HG03097 (cell line): ENCODE measurements at regions not wholly inside any gene's neighbourhood (a gene's known extent, or its start where the extent isn't known, plus 50 kb on each side); places are given as distances from the start of the nearest gene placed in this dataset.

Experiments used
- ATAC-seq: cut with Tn5 transposase; IDR thresholded peaks from one replicate; pipeline ENCODE4 v1.9.1; 2021; ENCODE audit not compliant: unreplicated experiment, low FRiP score

- ATAC-seq, result no peak
Observed at GRCh38 chr3:117721866-117722265, 1012.3 kb downstream of the TUSC7 start.

DNA sequence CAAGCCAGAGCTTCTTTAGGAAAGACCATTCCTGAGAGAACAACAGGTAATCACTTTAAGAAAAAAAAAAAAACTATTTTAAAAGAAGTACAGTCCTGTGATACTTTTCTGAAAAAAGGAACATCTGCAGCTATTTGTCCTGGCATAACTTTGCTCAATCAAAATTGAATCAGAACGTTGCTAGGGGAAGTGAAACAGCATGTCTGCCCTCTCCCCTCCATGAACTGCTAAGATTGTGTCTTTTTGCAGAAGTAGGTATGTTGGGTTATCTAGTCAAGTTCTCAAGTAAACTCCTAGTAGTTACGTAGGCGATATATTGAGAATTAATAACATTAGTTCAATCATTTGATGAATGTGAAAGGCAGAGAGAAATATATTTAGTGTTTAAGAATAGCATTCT is 1013.3 kb downstream of the TUSC7 start:
- no peak for ATAC-seq

GRCh38 chr3:117723825-117724224 is 1014.2 kb downstream of the TUSC7 start:
- no peak for ATAC-seq

GRCh38 chr3:117725314-117725713 is 1015.7 kb downstream of the TUSC7 start:
- ATAC-seq, result no peak

DNA sequence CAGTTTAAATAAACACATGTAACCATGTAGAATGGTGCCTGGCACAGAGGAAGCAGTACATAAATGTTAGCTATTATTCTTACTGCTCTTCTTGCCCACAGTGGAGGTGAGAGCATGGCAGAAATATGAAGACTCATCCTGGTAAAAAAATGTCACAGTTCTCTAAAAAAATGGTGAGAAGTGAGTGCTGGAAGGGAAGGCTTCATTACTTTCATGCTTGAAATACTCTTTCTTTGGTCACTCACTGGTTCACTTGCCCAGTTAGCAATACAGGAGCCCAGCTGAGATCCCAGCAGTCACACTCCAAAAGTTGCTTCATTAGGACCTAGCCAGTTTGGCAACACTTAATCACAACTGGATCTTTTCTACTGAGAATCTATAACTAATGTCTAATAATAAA is 1017.2 kb downstream of the TUSC7 start:
- ATAC-seq, result no peak

GRCh38 chr3:117728226-117728625 is 1018.6 kb downstream of the TUSC7 start:
- ATAC-seq, result no peak

DNA sequence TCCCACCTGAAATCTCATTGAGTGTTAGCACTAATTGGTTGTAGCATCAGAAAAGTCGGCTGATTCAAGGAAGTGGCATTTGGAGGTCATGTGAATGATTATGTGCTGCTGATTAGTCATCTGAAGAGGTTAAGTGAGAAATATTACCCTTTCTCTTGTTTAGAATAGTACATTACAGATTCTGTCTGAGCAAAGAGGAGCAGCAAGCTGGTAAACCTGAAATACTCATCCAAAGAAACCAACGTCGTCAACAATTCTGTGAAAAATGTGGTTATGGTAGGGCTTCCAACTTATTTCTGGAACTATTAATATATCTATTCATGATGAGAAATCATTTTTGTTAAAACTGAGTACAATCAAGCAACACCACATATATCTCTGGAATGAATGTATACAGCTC is 1024.9 kb downstream of the TUSC7 start:
- ATAC-seq, result no peak

DNA sequence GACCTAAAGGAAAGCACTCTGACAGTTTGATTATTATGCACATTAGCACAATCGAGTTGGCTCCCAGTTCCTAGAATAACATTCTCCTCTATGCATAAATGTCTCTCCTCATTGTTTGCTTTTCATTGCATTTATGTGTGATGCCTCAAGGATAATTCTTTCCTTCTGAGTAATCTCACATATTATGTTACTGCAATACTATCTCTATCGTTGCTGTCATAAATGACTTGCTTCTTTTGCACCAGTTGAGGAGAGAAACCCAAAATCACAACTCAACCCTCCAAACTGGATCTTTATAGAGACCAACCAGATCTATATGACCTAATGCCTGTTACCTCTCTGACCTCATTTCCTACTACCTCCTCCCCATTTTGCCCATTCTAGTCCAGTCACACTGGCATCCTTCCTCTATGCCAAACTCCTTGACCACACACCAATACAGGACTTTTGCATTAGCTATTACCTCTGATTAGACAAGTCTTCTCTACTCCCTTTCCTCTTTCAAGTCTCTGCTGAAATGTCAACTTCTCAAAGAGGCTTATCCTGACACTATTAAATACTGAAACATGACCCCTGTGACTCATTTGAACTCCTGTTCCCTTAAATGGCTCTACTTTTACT is 1026.0 kb downstream of the TUSC7 start:
- ATAC-seq, result no peak

- ATAC-seq, result no peak
Observed at GRCh38 chr3:117736846-117737245, 1027.3 kb downstream of the TUSC7 start.

DNA sequence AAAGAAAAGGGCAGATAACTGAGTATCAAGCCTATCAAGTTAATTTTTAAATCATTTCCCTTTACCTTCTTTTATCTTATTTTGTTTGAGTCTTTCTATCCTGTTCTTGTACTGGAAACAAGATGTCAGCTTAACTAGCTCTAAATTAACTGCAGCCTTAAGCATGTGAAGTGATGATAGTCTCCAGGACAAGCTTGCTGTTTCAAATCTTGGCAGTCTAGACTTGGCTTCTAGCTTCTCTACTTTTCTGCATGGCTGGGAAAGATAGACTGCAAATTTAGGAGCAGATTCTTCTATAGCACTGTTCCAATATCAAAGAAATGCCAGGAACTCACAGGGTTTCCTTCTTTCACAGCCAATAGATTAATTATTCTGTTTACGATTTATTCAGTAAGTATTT is 1034.4 kb downstream of the TUSC7 start:
- ATAC-seq, result no peak

GRCh38 chr3:117744935-117745334 is 1035.4 kb downstream of the TUSC7 start:
- no peak for ATAC-seq

DNA sequence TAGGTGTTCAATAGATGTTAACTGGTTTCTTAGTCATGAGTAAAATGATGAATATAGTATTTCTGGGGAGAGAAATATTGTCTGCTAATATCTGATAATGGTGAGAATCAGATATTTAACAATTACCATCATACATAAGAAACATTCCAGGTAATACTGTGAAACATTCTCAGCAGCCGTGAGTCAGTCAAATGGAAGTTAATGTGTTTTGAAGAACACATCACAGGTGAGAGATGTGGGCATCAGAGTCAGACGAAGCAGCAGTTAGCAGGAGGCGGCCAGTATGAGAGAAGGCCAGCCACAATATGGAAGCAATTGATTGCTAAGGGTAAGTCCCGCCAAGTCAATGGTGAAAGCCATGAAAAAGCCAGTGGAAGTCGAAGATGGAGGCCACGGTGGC is 1035.9 kb downstream of the TUSC7 start:
- ATAC-seq, result no peak

GRCh38 chr3:117746066-117746465 is 1036.5 kb downstream of the TUSC7 start:
- ATAC-seq, result no peak

DNA sequence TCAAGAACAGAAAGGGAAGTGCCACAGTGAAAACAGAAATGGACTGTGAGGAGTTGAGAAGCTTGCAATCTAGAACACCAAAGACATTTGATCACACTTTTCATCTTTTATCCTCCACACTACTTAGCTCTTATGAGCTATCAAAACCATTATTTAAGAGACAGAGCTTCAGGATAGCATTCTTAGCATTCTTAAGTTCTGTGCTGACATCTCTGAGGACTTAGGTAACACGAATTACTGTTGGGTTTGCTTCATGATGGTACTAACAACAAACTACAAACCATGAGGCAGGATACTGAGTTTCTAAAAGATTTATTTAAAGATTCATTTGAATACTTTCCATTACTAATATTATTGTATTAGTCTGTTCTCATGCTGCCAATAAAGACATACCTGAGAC is 1038.6 kb downstream of the TUSC7 start:
- no peak for ATAC-seq

- no peak for ATAC-seq
Observed at GRCh38 chr3:117750674-117751269, 1041.2 kb downstream of the TUSC7 start.

DNA sequence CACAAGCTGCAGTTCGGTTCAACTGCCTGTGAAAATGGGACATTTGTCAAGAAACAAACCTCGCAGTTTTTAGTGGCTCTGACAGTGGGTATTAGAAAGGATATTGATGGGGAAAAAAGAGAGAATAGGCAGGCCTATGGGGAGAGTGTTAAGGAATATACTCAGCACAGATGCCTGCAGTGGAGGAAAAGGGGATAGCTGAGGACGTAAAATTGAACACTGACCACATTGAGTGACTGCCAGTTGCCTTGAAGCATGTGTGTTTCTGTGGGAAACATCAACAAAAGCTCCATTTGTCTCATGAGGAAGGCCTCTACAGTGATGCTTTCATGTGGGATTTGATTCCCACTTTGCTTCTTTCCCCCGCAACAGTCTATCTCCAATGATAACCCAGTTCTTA is 1042.1 kb downstream of the TUSC7 start:
- no peak for ATAC-seq

- no peak for ATAC-seq
Observed at GRCh38 chr3:117752984-117753717, 1043.6 kb downstream of the TUSC7 start.

DNA sequence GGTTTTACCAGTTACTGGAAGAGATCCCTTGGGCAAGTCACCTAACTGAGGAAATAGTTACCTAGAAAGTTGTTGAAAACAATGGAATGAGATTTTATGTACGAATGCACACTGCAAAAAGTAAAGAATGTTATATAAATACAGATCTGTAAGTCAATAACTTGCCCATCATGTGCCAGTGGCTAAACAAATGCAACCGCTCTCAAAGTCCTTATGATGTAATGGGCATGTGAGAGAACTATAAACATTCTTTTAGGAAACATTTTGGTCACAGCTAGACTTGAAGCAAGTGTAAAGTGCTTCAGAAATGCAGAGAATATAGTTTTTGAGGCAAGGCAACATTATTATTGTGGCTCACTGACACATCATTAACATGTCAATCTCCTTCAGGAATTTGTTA is 1044.5 kb downstream of the TUSC7 start:
- ATAC-seq, result no peak

GRCh38 chr3:117754841-117755240 is 1045.3 kb downstream of the TUSC7 start:
- no peak for ATAC-seq

DNA sequence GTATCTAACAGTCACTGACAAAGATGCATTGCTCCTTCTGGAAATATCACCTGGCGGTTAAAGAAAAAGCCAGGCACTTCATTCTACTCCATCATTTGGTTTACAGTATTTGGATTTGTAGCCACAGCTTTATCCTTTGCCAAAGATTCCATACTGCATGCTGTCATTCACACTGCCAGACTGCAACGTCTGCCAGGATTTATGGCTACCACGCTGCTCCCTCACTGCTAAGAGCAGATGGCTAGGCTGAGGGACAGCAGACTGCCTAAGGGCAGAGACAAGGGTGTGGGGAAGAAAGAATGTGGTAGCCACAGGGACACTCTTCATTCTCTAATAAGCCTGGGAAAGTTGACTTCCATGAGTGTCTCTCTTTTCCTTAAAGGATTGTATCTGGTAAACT is 1047.0 kb downstream of the TUSC7 start:
- no peak for ATAC-seq

GRCh38 chr3:117761703-117762620 is 1052.4 kb downstream of the TUSC7 start:
- no peak for ATAC-seq
